ENCODE measurements at regions not wholly inside any gene's neighbourhood (a gene's known extent, or its start where the extent isn't known, plus 50 kb on each side); places are given as distances from the start of the nearest gene placed in this dataset.

DNA sequence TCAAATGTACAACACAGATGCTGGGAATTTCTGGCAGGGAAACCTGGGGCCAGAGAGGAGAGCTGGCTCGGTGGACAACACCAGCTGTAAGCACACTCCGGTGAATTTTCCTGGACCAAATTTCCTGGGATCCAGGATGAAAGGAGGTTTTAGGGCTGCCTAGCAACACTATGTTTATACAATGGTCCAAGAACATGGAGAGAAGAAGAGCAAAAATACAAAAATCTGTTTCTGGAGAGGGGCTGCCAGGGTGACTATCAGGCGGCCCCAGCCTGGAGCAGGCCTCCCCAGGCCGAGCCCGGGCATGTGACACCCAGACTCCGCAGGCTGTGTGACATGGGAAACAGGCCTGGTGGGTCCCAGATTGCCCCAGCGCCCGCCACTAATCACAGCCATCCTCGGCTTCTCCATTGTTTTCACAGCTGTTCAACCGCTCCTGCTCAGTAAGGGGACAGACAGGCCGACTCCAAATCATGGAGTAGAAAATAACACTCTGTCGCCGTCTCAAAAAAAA, 336.0 kb upstream of the NFIA start:
- H3K79me2 ChIP-seq (ENCODE audit: low read length) = no peaks in the 10 kb centered on the region
- no peaks in the 10 kb centered on the region for H4K20me1 ChIP-seq (ENCODE audit: insufficient read depth, low read length)
- H3K4me3 ChIP-seq (ENCODE audit: low read length) = no peak overlapping the region
- no peak overlapping the region for H3K27ac ChIP-seq (ENCODE audit: low read length)
- no peak for TF ChIP-seq EZH2phosphoT487 (IDR thresholded peaks at IDR 0.05; ENCODE audit: low read depth)
- TF ChIP-seq, protein P1, sequence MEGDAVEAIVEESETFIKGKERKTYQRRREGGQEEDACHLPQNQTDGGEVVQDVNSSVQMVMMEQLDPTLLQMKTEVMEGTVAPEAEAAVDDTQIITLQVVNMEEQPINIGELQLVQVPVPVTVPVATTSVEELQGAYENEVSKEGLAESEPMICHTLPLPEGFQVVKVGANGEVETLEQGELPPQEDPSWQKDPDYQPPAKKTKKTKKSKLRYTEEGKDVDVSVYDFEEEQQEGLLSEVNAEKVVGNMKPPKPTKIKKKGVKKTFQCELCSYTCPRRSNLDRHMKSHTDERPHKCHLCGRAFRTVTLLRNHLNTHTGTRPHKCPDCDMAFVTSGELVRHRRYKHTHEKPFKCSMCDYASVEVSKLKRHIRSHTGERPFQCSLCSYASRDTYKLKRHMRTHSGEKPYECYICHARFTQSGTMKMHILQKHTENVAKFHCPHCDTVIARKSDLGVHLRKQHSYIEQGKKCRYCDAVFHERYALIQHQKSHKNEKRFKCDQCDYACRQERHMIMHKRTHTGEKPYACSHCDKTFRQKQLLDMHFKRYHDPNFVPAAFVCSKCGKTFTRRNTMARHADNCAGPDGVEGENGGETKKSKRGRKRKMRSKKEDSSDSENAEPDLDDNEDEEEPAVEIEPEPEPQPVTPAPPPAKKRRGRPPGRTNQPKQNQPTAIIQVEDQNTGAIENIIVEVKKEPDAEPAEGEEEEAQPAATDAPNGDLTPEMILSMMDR (IDR thresholded peaks at IDR 0.05; ENCODE audit: low read depth, low read length) = no peak
- H3K9ac ChIP-seq (ENCODE audit: low read length) = no peak overlapping the region
- no peaks in the 10 kb centered on the region for H3K27me3 ChIP-seq (ENCODE audit: low read depth, low read length)
- no peak overlapping the region for H3K4me2 ChIP-seq (ENCODE audit: low read length)
- no peak overlapping the region for H2AFZ ChIP-seq (ENCODE audit: low read depth, low read length)
- H3K36me3 ChIP-seq (replicated peaks; ENCODE audit: low read depth, low read length) = no peaks in the 10 kb centered on the region
- no peaks in the 10 kb centered on the region for H3K9me3 ChIP-seq (ENCODE audit: insufficient read depth, low read length)
- no peaks in the 10 kb centered on the region for H3K4me1 ChIP-seq (ENCODE audit: low read length)

DNA sequence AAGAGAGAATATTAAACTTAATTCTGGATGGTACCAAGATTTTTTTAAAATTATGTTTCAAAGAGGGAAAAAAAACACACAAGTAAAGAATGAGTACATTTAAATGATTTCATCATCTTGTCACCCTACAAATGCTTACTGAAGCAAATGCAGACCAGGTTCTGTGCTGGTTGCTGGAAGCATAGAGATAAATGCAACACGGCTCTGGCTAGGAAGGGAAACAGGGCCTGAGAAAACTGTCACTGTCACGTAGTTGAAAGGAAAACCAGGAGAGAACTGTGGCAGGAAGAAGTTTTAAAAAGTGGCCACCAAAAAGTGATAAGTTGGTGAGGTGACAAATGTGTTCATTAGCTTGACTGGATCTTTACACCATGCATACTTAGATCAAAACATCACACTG, 336.9 kb upstream of the NFIA start:
- TF ChIP-seq, protein P1 (IDR thresholded peaks at IDR 0.05; ENCODE audit: low read depth, low read length) = no peak
- no peak for TF ChIP-seq EZH2phosphoT487 (IDR thresholded peaks at IDR 0.05; ENCODE audit: low read depth)
- no peak overlapping the region for H3K27ac ChIP-seq (ENCODE audit: low read length)
- no peaks in the 10 kb centered on the region for H3K9me3 ChIP-seq (ENCODE audit: insufficient read depth, low read length)
- H3K27me3 ChIP-seq (ENCODE audit: low read depth, low read length) = no peaks in the 10 kb centered on the region
- no peaks in the 10 kb centered on the region for H4K20me1 ChIP-seq (ENCODE audit: insufficient read depth, low read length)
- no peaks in the 10 kb centered on the region for H3K36me3 ChIP-seq (replicated peaks; ENCODE audit: low read depth, low read length)
- no peaks in the 10 kb centered on the region for H3K79me2 ChIP-seq (ENCODE audit: low read length)
- no peaks in the 10 kb centered on the region for H3K4me1 ChIP-seq (ENCODE audit: low read length)
- H3K9ac ChIP-seq (ENCODE audit: low read length) = no peak overlapping the region
- H2AFZ ChIP-seq (ENCODE audit: low read depth, low read length) = no peak overlapping the region
- H3K4me2 ChIP-seq (ENCODE audit: low read length) = no peak overlapping the region
- H3K4me3 ChIP-seq (ENCODE audit: low read length) = no peak overlapping the region

DNA sequence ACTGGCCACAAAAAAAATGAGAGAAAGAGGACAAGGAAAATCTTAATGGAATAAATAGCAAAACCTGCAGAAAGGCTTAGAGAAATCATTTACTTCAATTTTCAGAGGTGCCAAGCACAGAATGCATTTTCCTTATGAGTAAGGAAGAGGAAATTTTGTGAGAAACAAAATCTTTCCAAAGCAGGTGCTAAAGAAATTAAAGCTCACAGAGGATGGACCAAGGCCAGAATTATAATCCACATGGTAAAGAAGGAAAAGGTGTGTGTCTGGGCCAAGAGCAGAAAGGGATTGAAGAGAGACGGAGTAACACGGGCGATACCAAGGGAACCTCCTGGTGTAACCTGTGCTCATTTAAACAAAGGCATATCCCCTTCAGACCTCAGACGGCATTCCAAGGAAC, 340.0 kb upstream of the NFIA start:
- Histone ChIP-seq H3K79me2 (ENCODE audit: low read length) (no peaks in the 10 kb centered on the region), H3K4me2 (ENCODE audit: low read length) (no peak overlapping the region)

DNA sequence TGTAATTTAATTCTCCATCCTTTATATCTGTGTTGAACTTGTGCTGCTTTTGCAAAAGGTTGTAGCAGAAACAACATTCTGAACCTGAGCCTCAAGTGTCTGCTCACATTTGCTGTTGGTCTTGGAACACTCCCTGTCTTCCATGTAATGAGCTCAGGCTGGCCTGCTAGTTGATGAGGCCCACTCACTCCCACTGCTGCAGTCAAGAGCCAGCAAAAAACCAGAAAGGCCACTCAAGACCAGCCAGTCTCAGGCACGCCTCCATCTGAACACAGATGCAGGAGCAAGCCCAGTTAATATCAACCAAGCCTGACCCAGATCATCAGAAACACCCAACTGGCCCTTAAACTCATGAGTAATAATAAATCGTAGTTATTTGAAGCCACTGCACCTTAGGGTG, 342.2 kb upstream of the NFIA start:
- no peak overlapping the region for H3K4me2 ChIP-seq (ENCODE audit: low read length)
- no peak overlapping the region for H3K4me3 ChIP-seq (ENCODE audit: low read length)
- no peak overlapping the region for H3K27ac ChIP-seq (ENCODE audit: low read length)
- TF ChIP-seq EZH2phosphoT487 (IDR thresholded peaks at IDR 0.05; ENCODE audit: low read depth) = no peak
- TF ChIP-seq, protein P1 (IDR thresholded peaks at IDR 0.05; ENCODE audit: low read depth, low read length) = no peak
- H3K36me3 ChIP-seq (replicated peaks; ENCODE audit: low read depth, low read length) = no peaks in the 10 kb centered on the region
- H3K9me3 ChIP-seq (ENCODE audit: insufficient read depth, low read length) = no peaks in the 10 kb centered on the region
- H3K27me3 ChIP-seq (ENCODE audit: low read depth, low read length) = no peaks in the 10 kb centered on the region
- no peaks in the 10 kb centered on the region for H3K79me2 ChIP-seq (ENCODE audit: low read length)
- no peaks in the 10 kb centered on the region for H3K4me1 ChIP-seq (ENCODE audit: low read length)
- no peak overlapping the region for H3K9ac ChIP-seq (ENCODE audit: low read length)
- H2AFZ ChIP-seq (ENCODE audit: low read depth, low read length) = no peak overlapping the region
- H4K20me1 ChIP-seq (ENCODE audit: insufficient read depth, low read length) = no peaks in the 10 kb centered on the region

More for the DNA sequence above, 340.0 kb upstream of the NFIA start:
- Histone ChIP-seq H3K27me3 (ENCODE audit: low read depth, low read length) (no peaks in the 10 kb centered on the region), H2AFZ (ENCODE audit: low read depth, low read length) (no peak overlapping the region), H4K20me1 (ENCODE audit: insufficient read depth, low read length) (no peaks in the 10 kb centered on the region), H3K9me3 (ENCODE audit: insufficient read depth, low read length) (no peaks in the 10 kb centered on the region), H3K9ac (ENCODE audit: low read length) (no peak overlapping the region), H3K4me1 (ENCODE audit: low read length) (no peaks in the 10 kb centered on the region), H3K27ac (ENCODE audit: low read length) (no peak overlapping the region), H3K36me3 (replicated peaks; ENCODE audit: low read depth, low read length) (no peaks in the 10 kb centered on the region), H3K4me3 (ENCODE audit: low read length) (no peak overlapping the region)
- TF ChIP-seq, protein P1 (IDR thresholded peaks at IDR 0.05; ENCODE audit: low read depth, low read length) = no peak
- TF ChIP-seq EZH2phosphoT487 (IDR thresholded peaks at IDR 0.05; ENCODE audit: low read depth) = no peak

Data from OCI-LY3 (cell line).